HG03060 (cell line): ENCODE measurements at regions not wholly inside any gene's neighbourhood (a gene's known extent, or its start where the extent isn't known, plus 50 kb on each side); places are given as distances from the start of the nearest gene placed in this dataset.

Experiments used
- ATAC-seq: cut with Tn5 transposase; IDR thresholded peaks from one replicate; pipeline ENCODE4 v1.9.1; 2021; ENCODE audit warnings: low read depth, moderate number of reproducible peaks; ENCODE audit not compliant: unreplicated experiment

- no peak for ATAC-seq
These were observed 151.6 kb downstream of the TTC32 start for GRCh38 chr2:19750136-19750535.

DNA sequence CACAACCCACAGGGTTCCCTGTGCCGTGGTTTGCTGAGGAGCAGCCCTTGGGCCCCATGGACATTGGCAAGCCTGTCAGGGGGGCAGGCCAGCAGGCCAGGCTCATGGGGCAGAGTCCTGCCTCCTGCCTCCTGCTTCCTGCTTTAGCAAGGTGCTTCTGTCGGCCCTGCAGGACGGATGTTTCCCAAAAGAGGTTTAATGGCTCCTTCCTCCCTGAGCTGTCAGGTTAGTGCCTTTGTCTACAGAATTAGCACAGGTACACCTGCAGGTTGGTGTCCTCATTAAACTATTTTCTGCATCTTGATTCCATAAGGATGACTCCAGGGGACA is 152.3 kb downstream of the TTC32 start:
- ATAC-seq, result no peak

DNA sequence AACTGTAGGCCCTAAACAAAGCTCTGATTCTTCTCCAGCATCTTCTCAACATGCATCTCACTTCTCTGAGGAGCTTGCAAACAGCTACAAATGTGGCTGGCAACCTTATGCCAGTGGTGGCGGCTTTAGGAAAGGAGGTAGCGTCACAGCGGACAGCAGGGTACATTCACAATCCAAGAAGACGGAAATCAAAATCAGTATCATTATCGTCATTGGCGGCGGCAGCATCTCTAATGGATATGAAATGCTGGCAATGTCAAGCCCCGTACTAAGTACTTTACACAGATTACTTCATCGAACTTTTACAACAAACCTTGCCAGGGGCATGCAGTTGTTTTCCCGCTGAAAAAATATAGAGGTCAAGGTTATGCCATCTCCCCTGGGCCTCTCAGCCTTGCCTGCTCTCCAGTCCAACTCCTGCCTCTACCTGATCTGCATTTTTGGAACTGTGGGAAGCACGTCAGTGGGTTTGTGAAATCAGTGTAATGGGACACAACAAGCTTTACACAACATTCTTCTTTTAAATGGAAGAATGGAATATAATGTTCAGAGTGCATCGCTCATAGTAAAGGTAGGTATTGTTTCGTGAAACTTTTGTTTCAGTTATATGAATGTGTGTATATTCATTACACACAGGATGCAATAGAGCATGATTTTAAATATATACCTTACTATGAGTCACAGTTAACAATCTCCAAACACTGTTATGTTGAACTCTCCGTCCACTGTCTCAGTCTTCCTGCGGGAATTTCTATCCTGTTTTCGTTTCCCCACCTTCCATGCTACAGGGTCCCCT is 152.9 kb downstream of the TTC32 start:
- ATAC-seq, result no peak

GRCh38 chr2:19748073-19748375 is 153.8 kb downstream of the TTC32 start:
- ATAC-seq, result no peak

- no peak for ATAC-seq
These were observed 154.3 kb downstream of the TTC32 start for GRCh38 chr2:19747310-19748072.

DNA sequence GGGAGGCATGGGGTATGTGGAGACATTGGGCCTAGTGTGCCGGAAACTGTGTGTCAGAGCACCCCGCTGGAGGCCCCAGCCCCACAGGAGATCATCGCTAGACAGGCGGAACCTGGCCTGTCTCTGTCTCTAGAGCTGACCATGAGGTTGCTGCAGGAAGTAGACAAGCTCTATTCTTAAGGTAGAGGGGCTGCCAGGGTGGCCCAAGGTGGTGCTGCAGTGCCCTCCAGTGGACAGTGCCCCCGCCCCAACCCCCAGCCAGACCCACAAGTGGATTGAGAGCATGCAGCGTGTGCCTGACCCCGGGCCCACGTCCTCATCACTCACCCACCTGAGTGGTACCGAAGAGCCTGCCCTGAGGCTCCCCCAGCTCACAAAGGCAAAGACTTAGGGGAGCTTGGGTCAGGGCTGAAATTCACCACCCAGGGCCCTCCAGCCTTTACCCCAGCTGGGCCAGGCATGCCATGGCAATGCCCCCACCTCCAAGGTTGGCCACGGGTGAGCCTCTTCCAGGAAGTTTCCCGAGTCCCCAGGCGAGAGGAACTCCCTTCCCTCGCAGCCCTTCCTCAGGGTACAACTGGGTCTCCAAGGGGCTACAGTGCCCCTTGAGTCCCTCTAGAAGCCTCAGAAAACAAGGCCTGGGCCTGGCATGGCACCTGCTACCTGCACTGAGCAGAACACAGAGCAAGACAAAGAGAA is 155.0 kb downstream of the TTC32 start:
- ATAC-seq, result no peak

- ATAC-seq, result no peak
These were observed 155.6 kb downstream of the TTC32 start for GRCh38 chr2:19746137-19746600.

GRCh38 chr2:19745318-19746136 is 156.3 kb downstream of the TTC32 start:
- no peak for ATAC-seq

GRCh38 chr2:19744456-19745199 is 157.2 kb downstream of the TTC32 start:
- no peak for ATAC-seq

DNA sequence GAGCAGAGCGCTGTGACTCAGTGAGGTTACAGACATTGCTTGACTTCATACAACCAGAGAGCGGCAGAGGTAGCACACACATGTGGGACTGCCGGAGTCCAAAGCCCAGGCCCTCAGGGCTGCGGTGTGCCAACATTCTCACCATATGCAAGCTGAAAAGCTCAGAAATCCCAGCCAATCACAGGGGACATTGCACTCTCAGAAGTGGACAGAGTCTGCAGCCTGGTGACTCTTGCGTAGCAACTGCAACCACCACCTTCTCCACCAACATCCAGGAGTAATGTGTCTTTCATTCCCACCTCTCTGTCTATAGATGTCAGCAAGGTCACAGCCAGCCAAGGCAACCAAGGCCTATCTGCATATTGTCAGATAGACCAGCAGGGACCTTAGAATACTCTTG is 158.1 kb downstream of the TTC32 start:
- ATAC-seq, result no peak

DNA sequence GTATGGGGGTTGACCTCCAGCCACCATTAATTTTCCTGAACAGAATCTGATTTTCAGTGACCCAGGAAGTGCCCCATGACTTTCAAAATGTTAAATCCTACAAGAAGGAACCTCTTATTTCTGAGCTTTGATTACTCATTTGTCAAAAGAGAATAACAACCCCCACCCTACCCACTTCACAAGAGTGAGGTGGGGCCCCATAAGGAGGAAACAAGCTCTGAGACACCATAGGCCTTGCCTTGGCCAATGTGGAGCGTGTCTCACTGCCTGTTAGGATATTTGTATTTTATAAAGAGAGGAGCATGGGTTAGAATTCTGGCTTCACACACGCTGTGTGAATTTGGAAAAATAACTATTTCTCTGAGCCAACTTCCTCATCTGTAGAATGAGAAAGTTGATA is 158.9 kb downstream of the TTC32 start:
- no peak for ATAC-seq

GRCh38 chr2:19739256-19739655 is 162.5 kb downstream of the TTC32 start:
- ATAC-seq, result no peak

DNA sequence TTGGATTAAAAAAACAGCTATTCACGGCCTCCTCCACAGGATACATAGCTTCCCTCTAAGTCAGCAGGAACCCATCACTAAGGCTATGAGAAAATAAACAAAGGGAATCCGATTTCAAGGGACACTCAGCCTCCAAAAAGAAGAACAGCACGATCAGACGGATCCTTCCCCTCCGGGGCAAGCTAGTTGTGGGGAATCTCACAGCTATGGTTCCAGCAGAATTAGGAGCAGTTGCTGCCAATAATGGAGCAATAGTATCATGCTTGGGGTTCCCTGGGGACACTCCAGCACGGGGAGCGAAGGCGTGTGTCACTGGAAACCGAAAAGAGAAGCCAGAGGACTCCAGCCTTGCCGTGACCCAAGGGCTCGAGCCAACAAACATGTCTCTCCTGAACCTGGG is 163.1 kb downstream of the TTC32 start:
- ATAC-seq, result no peak

DNA sequence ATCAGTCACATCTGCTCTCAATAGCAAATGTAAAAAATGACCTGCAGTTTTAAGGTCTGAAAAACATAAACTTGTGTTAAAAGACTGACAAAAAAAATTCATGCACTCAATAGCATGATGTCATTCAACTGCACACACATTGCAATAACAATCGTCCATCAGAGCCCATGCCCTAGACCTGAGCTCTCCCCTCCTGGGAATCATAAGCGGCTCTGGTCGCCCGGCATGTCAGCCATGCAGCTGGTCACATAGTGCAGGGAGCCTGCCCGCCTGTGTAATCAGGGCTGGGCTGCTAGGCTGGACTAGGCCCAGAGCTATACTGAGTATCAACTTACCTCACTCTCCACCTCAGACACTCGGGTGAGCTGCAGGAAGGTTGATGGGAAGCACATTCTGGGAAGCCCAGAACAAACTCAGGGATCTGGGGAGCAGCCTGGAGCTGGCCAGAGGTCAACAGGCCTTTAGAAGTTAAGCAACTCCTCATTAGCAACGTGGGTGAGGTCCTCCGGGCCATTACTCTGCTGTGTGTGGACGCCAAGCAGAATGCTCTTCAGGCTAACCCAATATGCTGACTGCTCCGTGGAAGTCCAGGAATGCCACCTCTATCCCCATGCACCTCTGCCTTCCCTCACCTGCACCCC is 165.5 kb downstream of the TTC32 start:
- no peak for ATAC-seq

- no peak for ATAC-seq
These were observed 167.8 kb downstream of the TTC32 start for GRCh38 chr2:19733951-19734425.

GRCh38 chr2:19733390-19733789 is 168.4 kb downstream of the TTC32 start:
- ATAC-seq, result no peak

- ATAC-seq, result no peak
These were observed 169.5 kb downstream of the TTC32 start for GRCh38 chr2:19732255-19732654.

DNA sequence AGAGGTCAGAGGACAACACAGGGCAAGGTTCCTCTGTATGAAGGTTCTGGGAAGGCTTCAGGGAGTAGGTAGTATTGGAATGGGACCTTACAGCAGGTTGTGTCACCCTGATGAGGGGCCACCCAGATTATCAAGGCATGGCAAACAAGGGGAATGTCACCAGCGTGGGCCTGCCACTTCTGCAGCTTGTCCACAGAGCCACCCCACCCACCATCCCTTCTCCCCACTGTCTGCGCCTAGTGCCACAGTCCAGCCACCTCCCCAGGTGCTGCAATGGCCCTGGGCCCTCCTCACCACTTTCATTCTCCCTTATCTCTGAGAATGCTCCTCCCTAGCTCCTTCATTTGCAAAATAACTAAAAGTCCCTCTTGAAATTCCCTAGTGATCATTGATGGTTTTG is 170.3 kb downstream of the TTC32 start:
- no peak for ATAC-seq

GRCh38 chr2:19731037-19731436 is 170.7 kb downstream of the TTC32 start:
- no peak for ATAC-seq
